Stomach (tissue), 8 donors: ENCODE measurements at regions not wholly inside any gene's neighbourhood (a gene's known extent, or its start where the extent isn't known, plus 50 kb on each side); places are given as distances from the start of the nearest gene placed in this dataset.
"Not testable (repeated sequence)": the region's sequence is repeated elsewhere in the genome, so short reads cannot be mapped to it uniquely, and the experiment has no call there.

Experiments used
- DNase-seq, 2 donors: peaks; one replicate each; pipeline versions ENCODE4 v3.0.0 to v3.0.0-alpha.2; 2013 to 2019
- H3K27ac ChIP-seq, 5 donors: fragments of 200-600 bp in 4 of 5; sonication (generic) in 4 of 5; one replicate each; pipeline ENCODE4 v1.5.1; 2013 to 2019; ENCODE audit warnings: mild to moderate bottlenecking in 1 of 5, moderate library complexity in 1 of 5
- H3K27me3 ChIP-seq, 3 donors: fragments of 200-600 bp; sonication (generic); one replicate each; pipeline ENCODE4 v1.5.1; 2017 to 2019; ENCODE audit warnings: mixed run types in 1 of 3
- H3K36me3 ChIP-seq, 4 donors: fragments of 200-600 bp; sonication (generic); 1 replicate in 3 of 4; 2 replicates in 1 of 4; pipeline ENCODE4 v1.5.1; 2016 to 2019
- H3K4me1 ChIP-seq, 4 donors: fragments of 200-600 bp; sonication (generic); one replicate each; pipeline ENCODE4 v1.5.1; 2016 to 2019
- H3K4me3 ChIP-seq, 4 donors: fragments of 200-600 bp; sonication (generic) in 3 of 4; one replicate each; pipeline ENCODE4 v1.5.1; 2016 to 2019; ENCODE audit warnings: mild to moderate bottlenecking in 1 of 4
- H3K9me3 ChIP-seq, 4 donors: fragments of 200-600 bp; sonication (generic); one replicate each; pipeline ENCODE4 v1.5.1; 2016 to 2019
- EP300 ChIP-seq: sonication (generic); formaldehyde crosslinking; IDR thresholded peaks from one replicate; pipeline ENCODE4 v1.6.1; 2017; ENCODE audit warnings: antibody characterized with exemption
- POLR2A ChIP-seq, 4 donors: fragments of 450-650 bp; IDR thresholded peaks; one replicate each; pipeline ENCODE4 v1.6.1; 2016; ENCODE audit warnings: antibody characterized with exemption in 4 of 4, control low read depth in 2 of 4, mild to moderate bottlenecking in 1 of 4, moderate library complexity in 1 of 4
- POLR2AphosphoS5 ChIP-seq, 3 donors: sonication (generic); formaldehyde crosslinking; IDR thresholded peaks; one replicate each; pipeline ENCODE4 v1.6.1; 2016; ENCODE audit warnings: antibody characterized with exemption in 3 of 3
- whole genome bisulfite sequencing, 5 donors: extraction: QIAGEN DNeasy Blood & Tissue Kit in 3 of 5; methylation state at CpG; one replicate each; pipeline versions ENCODE4 v1.1.5 to v1.1.7; 2013 to 2018; 5-methylcytosine and 5-hydroxymethylcytosine counted together
- intact Hi-C: fragments of 100-400 bp; cut with DNase I; formaldehyde crosslinking; loops from one replicate; pipeline ENCODE4 v1.15.1; 2023; ENCODE audit warnings: low total_unique reads
- TF ChIP-seq, protein P1 (sequence below), 7 experiments: fragments of 450-650 bp in 4 of 7; fragments of 200-600 bp in 3 of 7; sonication (generic) in 3 of 7; IDR thresholded peaks; one replicate each; pipeline ENCODE4 v1.5.1; 2016 to 2019; ENCODE audit warnings: antibody characterized with exemption in 7 of 7, control low read depth in 2 of 7, mild to moderate bottlenecking in 1 of 7
- donor health status: healthy with polysubstance abuse.
- donor health status: Bipolar disorder and iron deficiency.
- donor health status: healthy.

- no peak for DNase-seq
- 90 to 100% (median 91%) methylated on average over 1 of the region's 1 CpG for WGBS, 5 donors
- H3K4me1 ChIP-seq = peaks cover 0 to 3% (median 0%) of the 10 kb centered on the region in 4 donors
- H3K36me3 ChIP-seq = no peaks in the 10 kb centered on the region
- H3K9me3 ChIP-seq = peaks cover 0 to 8% (median 3%) of the 10 kb centered on the region in 4 donors
- H3K27ac ChIP-seq = no peak overlapping the region
- H3K4me3 ChIP-seq = no peak overlapping the region
- H3K27me3 ChIP-seq = no peaks in the 10 kb centered on the region
- intact Hi-C loops = no loop called here
- TF ChIP-seq POLR2AphosphoS5 (IDR thresholded peaks at IDR 0.05) = no peak
- no peak for TF ChIP-seq EP300
- TF ChIP-seq POLR2A (IDR thresholded peaks at IDR 0.05) = no peak
- TF ChIP-seq, protein P1, sequence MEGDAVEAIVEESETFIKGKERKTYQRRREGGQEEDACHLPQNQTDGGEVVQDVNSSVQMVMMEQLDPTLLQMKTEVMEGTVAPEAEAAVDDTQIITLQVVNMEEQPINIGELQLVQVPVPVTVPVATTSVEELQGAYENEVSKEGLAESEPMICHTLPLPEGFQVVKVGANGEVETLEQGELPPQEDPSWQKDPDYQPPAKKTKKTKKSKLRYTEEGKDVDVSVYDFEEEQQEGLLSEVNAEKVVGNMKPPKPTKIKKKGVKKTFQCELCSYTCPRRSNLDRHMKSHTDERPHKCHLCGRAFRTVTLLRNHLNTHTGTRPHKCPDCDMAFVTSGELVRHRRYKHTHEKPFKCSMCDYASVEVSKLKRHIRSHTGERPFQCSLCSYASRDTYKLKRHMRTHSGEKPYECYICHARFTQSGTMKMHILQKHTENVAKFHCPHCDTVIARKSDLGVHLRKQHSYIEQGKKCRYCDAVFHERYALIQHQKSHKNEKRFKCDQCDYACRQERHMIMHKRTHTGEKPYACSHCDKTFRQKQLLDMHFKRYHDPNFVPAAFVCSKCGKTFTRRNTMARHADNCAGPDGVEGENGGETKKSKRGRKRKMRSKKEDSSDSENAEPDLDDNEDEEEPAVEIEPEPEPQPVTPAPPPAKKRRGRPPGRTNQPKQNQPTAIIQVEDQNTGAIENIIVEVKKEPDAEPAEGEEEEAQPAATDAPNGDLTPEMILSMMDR (IDR thresholded peaks at IDR 0.05) = no peak
These were observed 803.1 kb upstream of the PCDH10 start for GRCh38 chr4:132346016-132346415.

- 57 to 70% (median 66%) methylated on average over 3 of the region's 3 CpGs for WGBS, 5 donors
- H3K9me3 ChIP-seq = peaks cover 0 to 23% (median 17%) of the 10 kb centered on the region in 4 donors
- H3K4me3 ChIP-seq, H3K36me3 ChIP-seq, intact Hi-C loops, DNase-seq, H3K27ac ChIP-seq, H3K4me1 ChIP-seq, H3K27me3 ChIP-seq: not testable (repeated sequence)
These were observed 797.5 kb upstream of the PCDH10 start for GRCh38 chr4:132351606-132352005.

GRCh38 chr4:132382243-132382642 lies 766.9 kb upstream of the PCDH10 start:
- Histone ChIP-seq H3K36me3 (no peaks in the 10 kb centered on the region), H3K27me3 (no peaks in the 10 kb centered on the region), H3K27ac (no peak overlapping the region), H3K4me1 (no peaks in the 10 kb centered on the region), H3K9me3 (no peaks in the 10 kb centered on the region), H3K4me3 (no peak overlapping the region)
- WGBS, 5 donors = 60 to 97% (median 81%) methylated on average over 2 of the region's 2 CpGs
- TF ChIP-seq POLR2AphosphoS5 (IDR thresholded peaks at IDR 0.05) = no peak
- no peak for TF ChIP-seq EP300
- TF ChIP-seq, protein P1 (IDR thresholded peaks at IDR 0.05) = no peak
- no peak for TF ChIP-seq POLR2A (IDR thresholded peaks at IDR 0.05)
- intact Hi-C loops = no loop called here
- no peak for DNase-seq

DNA sequence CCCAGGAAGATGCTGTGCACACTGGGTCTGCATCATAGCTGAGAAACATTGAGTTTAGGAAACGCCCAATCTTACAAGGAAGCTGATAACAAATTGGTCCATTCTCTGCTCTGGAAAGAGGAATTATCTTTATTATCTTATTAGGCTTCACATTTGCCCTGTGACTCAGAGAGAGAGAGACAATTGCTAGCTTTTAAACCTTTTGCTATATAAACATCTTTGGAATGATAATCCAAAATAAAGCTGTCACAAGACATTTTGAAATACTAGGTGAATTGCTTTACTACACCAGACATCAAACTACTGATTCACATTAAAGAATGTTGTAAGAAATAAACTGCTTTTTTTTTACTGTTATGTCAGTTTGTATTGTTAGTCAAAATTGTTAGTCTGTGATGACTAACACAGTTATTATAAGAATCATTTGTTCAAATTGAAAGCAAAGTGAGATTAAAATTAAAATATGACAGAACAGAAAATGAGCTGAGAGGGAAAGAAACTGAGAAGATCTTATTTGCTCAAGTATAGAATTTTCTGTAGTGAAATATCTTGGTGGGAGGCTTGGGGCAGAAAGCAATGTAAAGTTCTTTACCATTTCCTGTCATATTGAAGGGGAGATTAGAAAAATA lies 765.4 kb upstream of the PCDH10 start:
- WGBS, 5 donors = 11 to 44% (median 18%) methylated on average over 1 of the region's 1 CpG
- H3K27me3 ChIP-seq = no peaks in the 10 kb centered on the region
- intact Hi-C loops = no loop called here

GRCh38 chr4:132384709-132385108 lies 764.4 kb upstream of the PCDH10 start:
- intact Hi-C loops = no loop called here
- H3K9me3 ChIP-seq = peaks cover 0 to under 1% (median 0%) of the 10 kb centered on the region in 4 donors
- no peaks in the 10 kb centered on the region for H3K27me3 ChIP-seq
- no peaks in the 10 kb centered on the region for H3K4me1 ChIP-seq
- H3K4me3 ChIP-seq = no peak overlapping the region
- DNase-seq = no peak
- TF ChIP-seq POLR2A (IDR thresholded peaks at IDR 0.05) (no peak), POLR2AphosphoS5 (IDR thresholded peaks at IDR 0.05) (no peak), EP300 (no peak)
- TF ChIP-seq, protein P1 (IDR thresholded peaks at IDR 0.05) = no peak
- no peak overlapping the region for H3K27ac ChIP-seq
- WGBS, 5 donors = 20 to 46% (median 36%) methylated on average over 2 of the region's 2 CpGs
- H3K36me3 ChIP-seq = no peaks in the 10 kb centered on the region

More for the DNA sequence above, 765.4 kb upstream of the PCDH10 start:
- Histone ChIP-seq H3K4me1 (no peaks in the 10 kb centered on the region), H3K9me3 (no peaks in the 10 kb centered on the region), H3K4me3 (no peak overlapping the region), H3K27ac (no peak overlapping the region), H3K36me3 (no peaks in the 10 kb centered on the region)
- DNase-seq = no peak
- TF ChIP-seq POLR2A (IDR thresholded peaks at IDR 0.05) (no peak), EP300 (no peak), POLR2AphosphoS5 (IDR thresholded peaks at IDR 0.05) (no peak)
- TF ChIP-seq, protein P1 (IDR thresholded peaks at IDR 0.05) = no peak
